GM23338 (cell line): ENCODE measurements at regions not wholly inside any gene's neighbourhood (a gene's known extent, or its start where the extent isn't known, plus 50 kb on each side); places are given as distances from the start of the nearest gene placed in this dataset.
"Not testable (repeated sequence)": the region's sequence is repeated elsewhere in the genome, so short reads cannot be mapped to it uniquely, and the experiment has no call there.

ENCODE experiments used
- ATAC-seq: fragments of 200-7000 bp; cut with Tn5 transposase; 3 replicates; pipeline ENCODE4 v1.9.1; 2020
- DNase-seq: peaks from one replicate; pipeline ENCODE4 v3.0.0-alpha.2; 2015; ENCODE audit warnings: low spot score
- H2AFZ ChIP-seq: fragments of 200-600 bp; sonication (generic); 2 replicates; pipeline ENCODE4 v1.8.0; 2016; ENCODE audit warnings: antibody characterized with exemption, mild to moderate bottlenecking, moderate library complexity
- H3F3A ChIP-seq: fragments of 200-600 bp; sonication (generic); replicated peaks from 2 replicates; pipeline ENCODE4 v1.8.0; 2017; ENCODE audit warnings: antibody characterized with exemption, mixed run types, low read depth
- H3K27ac ChIP-seq: fragments of 200-600 bp; sonication (generic); 2 replicates; pipeline ENCODE4 v1.6.1; 2016; ENCODE audit warnings: low read depth
- H3K27me3 ChIP-seq: fragments of 200-600 bp; sonication (generic); 2 replicates; pipeline ENCODE4 v1.8.0; 2016; ENCODE audit warnings: mild to moderate bottlenecking, mixed run types, moderate library complexity; ENCODE audit not compliant: insufficient read depth
- H3K36me3 ChIP-seq: fragments of 200-600 bp; sonication (generic); 2 replicates; pipeline ENCODE4 v1.8.0; 2016; ENCODE audit warnings: mild to moderate bottlenecking; ENCODE audit not compliant: insufficient read depth
- H3K4me1 ChIP-seq: fragments of 200-600 bp; sonication (generic); 2 replicates; pipeline ENCODE4 v1.8.0; 2016; ENCODE audit warnings: mild to moderate bottlenecking, moderate library complexity; ENCODE audit not compliant: insufficient read depth
- H3K4me2 ChIP-seq: fragments of 200-600 bp; sonication (generic); 2 replicates; pipeline ENCODE4 v1.7.1; 2017; ENCODE audit warnings: mixed run types
- H3K4me3 ChIP-seq: fragments of 200-600 bp; sonication (generic); 2 replicates; pipeline ENCODE4 v1.6.1; 2016; ENCODE audit warnings: mixed run types
- H3K79me2 ChIP-seq: fragments of 200-600 bp; sonication (generic); replicated peaks from 2 replicates; pipeline ENCODE4 v1.8.0; 2017; ENCODE audit warnings: mild to moderate bottlenecking; ENCODE audit not compliant: insufficient read depth
- H3K9me2 ChIP-seq: fragments of 200-600 bp; sonication (generic); 2 replicates; pipeline ENCODE4 v1.8.0; 2017; ENCODE audit not compliant: insufficient read depth
- H4K20me1 ChIP-seq: fragments of 200-600 bp; sonication (generic); replicated peaks from 2 replicates; pipeline ENCODE4 v1.8.0; 2017; ENCODE audit warnings: mild to moderate bottlenecking; ENCODE audit not compliant: insufficient read depth
- H3K27ac Mint-ChIP-seq: 2 replicates; pipeline ENCODE4 v1.8.0; 2020; ENCODE audit warnings: inconsistent platforms, mild to moderate bottlenecking, moderate library complexity, mixed read lengths
- H3K27me3 Mint-ChIP-seq: 3 replicates; pipeline ENCODE4 v1.8.0; 2022; ENCODE audit warnings: low read depth, mild to moderate bottlenecking, moderate library complexity, mixed read lengths, inconsistent platforms; ENCODE audit not compliant: insufficient read depth, poor library complexity
- H3K36me3 Mint-ChIP-seq: 3 replicates; pipeline ENCODE4 v1.8.0; 2021; ENCODE audit warnings: low read depth, mild to moderate bottlenecking, inconsistent platforms, moderate library complexity, mixed read lengths
- H3K4me1 Mint-ChIP-seq: 3 replicates; pipeline ENCODE4 v1.8.0; 2020; ENCODE audit warnings: mild to moderate bottlenecking, inconsistent platforms, mixed read lengths
- H3K4me3 Mint-ChIP-seq: 3 replicates; pipeline ENCODE4 v1.8.0; 2021; ENCODE audit warnings: moderate library complexity, mild to moderate bottlenecking, inconsistent platforms, mixed read lengths
- H3K9me3 Mint-ChIP-seq: 3 replicates; pipeline ENCODE4 v1.8.0; 2020; ENCODE audit warnings: moderate library complexity, mild to moderate bottlenecking, inconsistent platforms, mixed read lengths
- EZH2 ChIP-seq: fragments of 200-600 bp; sonication (generic); IDR thresholded peaks from one replicate; pipeline ENCODE4 v1.8.0; 2017; ENCODE audit warnings: antibody characterized with exemption, mild to moderate bottlenecking, low read depth; ENCODE audit not compliant: unreplicated experiment
- EZH2phosphoT487 ChIP-seq: fragments of 200-600 bp; sonication (generic); IDR thresholded peaks from one replicate; pipeline ENCODE4 v1.8.1; 2018; ENCODE audit warnings: antibody characterized with exemption; ENCODE audit not compliant: unreplicated experiment
- JUNB ChIP-seq: IDR thresholded peaks from one replicate; pipeline ENCODE4 v1.6.1; 2016; ENCODE audit warnings: antibody characterized with exemption; ENCODE audit not compliant: unreplicated experiment
- NANOG ChIP-seq: IDR thresholded peaks from 2 replicates; pipeline ENCODE4 v1.6.1; 2016; ENCODE audit warnings: antibody characterized with exemption, borderline replicate concordance
- POLR2AphosphoS5 ChIP-seq: IDR thresholded peaks from 2 replicates; pipeline ENCODE4 v1.6.1; 2016; ENCODE audit warnings: antibody characterized with exemption, low read depth
- TF ChIP-seq, protein P1 (sequence below): fragments of 250-450 bp; sonication (Bioruptor Pico); IDR thresholded peaks from 2 replicates; pipeline ENCODE4 v1.5.0; 2020; ENCODE audit warnings: mild to moderate bottlenecking, moderate library complexity
- TF ChIP-seq, protein P2 (sequence below): IDR thresholded peaks from one replicate; pipeline ENCODE4 v1.6.1; 2018; ENCODE audit warnings: antibody characterized with exemption; ENCODE audit not compliant: unreplicated experiment
- TF ChIP-seq, protein P3 (sequence below): IDR thresholded peaks from 2 replicates; pipeline ENCODE4 v1.6.1; 2016; ENCODE audit warnings: antibody characterized with exemption
- TF ChIP-seq, protein P4 (sequence below), 2 experiments: fragments of 200-600 bp in 1 of 2; sonication (generic) in 1 of 2; conservative IDR thresholded peaks; 2 replicates each; pipeline versions ENCODE4 v1.5.1 to v1.6.1; 2016 to 2017; ENCODE audit warnings: antibody characterized with exemption in 2 of 2, low read depth in 2 of 2, mild to moderate bottlenecking in 2 of 2, moderate library complexity in 1 of 2

DNA sequence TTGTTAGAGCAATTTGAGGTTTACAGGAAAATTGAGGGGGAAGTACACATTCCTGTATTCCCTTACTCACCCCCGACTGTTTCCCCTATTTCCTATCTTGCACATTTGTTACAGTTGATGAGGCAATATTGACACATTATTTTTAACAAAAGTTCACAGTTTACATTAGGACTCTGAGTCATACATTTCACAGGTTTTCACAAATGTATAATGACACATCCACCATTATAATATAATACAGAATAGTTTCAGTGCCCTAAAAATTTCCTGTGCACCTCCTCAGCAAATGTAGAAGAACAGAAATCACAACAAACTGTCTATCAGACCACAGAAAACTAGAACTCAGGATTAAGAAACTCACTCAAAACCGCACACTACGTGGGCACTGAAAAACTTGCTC lies 160.6 kb upstream of the RMP24 start (continued):
- TF ChIP-seq, protein P1, sequence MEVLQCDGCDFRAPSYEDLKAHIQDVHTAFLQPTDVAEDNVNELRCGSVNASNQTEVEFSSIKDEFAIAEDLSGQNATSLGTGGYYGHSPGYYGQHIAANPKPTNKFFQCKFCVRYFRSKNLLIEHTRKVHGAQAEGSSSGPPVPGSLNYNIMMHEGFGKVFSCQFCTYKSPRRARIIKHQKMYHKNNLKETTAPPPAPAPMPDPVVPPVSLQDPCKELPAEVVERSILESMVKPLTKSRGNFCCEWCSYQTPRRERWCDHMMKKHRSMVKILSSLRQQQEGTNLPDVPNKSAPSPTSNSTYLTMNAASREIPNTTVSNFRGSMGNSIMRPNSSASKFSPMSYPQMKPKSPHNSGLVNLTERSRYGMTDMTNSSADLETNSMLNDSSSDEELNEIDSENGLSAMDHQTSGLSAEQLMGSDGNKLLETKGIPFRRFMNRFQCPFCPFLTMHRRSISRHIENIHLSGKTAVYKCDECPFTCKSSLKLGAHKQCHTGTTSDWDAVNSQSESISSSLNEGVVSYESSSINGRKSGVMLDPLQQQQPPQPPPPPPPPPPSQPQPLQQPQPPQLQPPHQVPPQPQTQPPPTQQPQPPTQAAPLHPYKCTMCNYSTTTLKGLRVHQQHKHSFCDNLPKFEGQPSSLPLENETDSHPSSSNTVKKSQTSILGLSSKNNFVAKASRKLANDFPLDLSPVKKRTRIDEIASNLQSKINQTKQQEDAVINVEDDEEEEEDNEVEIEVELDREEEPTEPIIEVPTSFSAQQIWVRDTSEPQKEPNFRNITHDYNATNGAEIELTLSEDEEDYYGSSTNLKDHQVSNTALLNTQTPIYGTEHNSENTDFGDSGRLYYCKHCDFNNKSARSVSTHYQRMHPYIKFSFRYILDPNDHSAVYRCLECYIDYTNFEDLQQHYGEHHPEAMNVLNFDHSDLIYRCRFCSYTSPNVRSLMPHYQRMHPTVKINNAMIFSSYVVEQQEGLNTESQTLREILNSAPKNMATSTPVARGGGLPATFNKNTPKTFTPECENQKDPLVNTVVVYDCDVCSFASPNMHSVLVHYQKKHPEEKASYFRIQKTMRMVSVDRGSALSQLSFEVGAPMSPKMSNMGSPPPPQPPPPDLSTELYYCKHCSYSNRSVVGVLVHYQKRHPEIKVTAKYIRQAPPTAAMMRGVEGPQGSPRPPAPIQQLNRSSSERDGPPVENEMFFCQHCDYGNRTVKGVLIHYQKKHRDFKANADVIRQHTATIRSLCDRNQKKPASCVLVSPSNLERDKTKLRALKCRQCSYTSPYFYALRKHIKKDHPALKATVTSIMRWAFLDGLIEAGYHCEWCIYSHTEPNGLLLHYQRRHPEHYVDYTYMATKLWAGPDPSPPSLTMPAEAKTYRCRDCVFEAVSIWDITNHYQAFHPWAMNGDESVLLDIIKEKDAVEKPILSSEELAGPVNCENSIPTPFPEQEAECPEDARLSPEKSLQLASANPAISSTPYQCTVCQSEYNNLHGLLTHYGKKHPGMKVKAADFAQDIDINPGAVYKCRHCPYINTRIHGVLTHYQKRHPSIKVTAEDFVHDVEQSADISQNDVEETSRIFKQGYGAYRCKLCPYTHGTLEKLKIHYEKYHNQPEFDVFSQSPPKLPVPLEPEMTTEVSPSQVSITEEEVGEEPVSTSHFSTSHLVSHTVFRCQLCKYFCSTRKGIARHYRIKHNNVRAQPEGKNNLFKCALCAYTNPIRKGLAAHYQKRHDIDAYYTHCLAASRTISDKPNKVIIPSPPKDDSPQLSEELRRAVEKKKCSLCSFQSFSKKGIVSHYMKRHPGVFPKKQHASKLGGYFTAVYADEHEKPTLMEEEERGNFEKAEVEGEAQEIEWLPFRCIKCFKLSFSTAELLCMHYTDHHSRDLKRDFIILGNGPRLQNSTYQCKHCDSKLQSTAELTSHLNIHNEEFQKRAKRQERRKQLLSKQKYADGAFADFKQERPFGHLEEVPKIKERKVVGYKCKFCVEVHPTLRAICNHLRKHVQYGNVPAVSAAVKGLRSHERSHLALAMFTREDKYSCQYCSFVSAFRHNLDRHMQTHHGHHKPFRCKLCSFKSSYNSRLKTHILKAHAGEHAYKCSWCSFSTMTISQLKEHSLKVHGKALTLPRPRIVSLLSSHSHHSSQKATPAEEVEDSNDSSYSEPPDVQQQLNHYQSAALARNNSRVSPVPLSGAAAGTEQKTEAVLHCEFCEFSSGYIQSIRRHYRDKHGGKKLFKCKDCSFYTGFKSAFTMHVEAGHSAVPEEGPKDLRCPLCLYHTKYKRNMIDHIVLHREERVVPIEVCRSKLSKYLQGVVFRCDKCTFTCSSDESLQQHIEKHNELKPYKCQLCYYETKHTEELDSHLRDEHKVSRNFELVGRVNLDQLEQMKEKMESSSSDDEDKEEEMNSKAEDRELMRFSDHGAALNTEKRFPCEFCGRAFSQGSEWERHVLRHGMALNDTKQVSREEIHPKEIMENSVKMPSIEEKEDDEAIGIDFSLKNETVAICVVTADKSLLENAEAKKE (CRISPR knock-in tag), result no peak
- no peak for TF ChIP-seq JUNB
- TF ChIP-seq, protein P2, sequence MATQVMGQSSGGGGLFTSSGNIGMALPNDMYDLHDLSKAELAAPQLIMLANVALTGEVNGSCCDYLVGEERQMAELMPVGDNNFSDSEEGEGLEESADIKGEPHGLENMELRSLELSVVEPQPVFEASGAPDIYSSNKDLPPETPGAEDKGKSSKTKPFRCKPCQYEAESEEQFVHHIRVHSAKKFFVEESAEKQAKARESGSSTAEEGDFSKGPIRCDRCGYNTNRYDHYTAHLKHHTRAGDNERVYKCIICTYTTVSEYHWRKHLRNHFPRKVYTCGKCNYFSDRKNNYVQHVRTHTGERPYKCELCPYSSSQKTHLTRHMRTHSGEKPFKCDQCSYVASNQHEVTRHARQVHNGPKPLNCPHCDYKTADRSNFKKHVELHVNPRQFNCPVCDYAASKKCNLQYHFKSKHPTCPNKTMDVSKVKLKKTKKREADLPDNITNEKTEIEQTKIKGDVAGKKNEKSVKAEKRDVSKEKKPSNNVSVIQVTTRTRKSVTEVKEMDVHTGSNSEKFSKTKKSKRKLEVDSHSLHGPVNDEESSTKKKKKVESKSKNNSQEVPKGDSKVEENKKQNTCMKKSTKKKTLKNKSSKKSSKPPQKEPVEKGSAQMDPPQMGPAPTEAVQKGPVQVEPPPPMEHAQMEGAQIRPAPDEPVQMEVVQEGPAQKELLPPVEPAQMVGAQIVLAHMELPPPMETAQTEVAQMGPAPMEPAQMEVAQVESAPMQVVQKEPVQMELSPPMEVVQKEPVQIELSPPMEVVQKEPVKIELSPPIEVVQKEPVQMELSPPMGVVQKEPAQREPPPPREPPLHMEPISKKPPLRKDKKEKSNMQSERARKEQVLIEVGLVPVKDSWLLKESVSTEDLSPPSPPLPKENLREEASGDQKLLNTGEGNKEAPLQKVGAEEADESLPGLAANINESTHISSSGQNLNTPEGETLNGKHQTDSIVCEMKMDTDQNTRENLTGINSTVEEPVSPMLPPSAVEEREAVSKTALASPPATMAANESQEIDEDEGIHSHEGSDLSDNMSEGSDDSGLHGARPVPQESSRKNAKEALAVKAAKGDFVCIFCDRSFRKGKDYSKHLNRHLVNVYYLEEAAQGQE, result no peak
- no peak for TF ChIP-seq POLR2AphosphoS5
- TF ChIP-seq, protein P3, sequence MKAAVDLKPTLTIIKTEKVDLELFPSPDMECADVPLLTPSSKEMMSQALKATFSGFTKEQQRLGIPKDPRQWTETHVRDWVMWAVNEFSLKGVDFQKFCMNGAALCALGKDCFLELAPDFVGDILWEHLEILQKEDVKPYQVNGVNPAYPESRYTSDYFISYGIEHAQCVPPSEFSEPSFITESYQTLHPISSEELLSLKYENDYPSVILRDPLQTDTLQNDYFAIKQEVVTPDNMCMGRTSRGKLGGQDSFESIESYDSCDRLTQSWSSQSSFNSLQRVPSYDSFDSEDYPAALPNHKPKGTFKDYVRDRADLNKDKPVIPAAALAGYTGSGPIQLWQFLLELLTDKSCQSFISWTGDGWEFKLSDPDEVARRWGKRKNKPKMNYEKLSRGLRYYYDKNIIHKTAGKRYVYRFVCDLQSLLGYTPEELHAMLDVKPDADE, result no peak
- TF ChIP-seq EZH2, result no peak
- no peak for TF ChIP-seq EZH2phosphoT487
- no peak for TF ChIP-seq NANOG
- TF ChIP-seq, protein P4, sequence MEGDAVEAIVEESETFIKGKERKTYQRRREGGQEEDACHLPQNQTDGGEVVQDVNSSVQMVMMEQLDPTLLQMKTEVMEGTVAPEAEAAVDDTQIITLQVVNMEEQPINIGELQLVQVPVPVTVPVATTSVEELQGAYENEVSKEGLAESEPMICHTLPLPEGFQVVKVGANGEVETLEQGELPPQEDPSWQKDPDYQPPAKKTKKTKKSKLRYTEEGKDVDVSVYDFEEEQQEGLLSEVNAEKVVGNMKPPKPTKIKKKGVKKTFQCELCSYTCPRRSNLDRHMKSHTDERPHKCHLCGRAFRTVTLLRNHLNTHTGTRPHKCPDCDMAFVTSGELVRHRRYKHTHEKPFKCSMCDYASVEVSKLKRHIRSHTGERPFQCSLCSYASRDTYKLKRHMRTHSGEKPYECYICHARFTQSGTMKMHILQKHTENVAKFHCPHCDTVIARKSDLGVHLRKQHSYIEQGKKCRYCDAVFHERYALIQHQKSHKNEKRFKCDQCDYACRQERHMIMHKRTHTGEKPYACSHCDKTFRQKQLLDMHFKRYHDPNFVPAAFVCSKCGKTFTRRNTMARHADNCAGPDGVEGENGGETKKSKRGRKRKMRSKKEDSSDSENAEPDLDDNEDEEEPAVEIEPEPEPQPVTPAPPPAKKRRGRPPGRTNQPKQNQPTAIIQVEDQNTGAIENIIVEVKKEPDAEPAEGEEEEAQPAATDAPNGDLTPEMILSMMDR (conservative IDR thresholded peaks at IDR 0.05; ENCODE audit: low read depth in 2 of 2), result no peak

DNA sequence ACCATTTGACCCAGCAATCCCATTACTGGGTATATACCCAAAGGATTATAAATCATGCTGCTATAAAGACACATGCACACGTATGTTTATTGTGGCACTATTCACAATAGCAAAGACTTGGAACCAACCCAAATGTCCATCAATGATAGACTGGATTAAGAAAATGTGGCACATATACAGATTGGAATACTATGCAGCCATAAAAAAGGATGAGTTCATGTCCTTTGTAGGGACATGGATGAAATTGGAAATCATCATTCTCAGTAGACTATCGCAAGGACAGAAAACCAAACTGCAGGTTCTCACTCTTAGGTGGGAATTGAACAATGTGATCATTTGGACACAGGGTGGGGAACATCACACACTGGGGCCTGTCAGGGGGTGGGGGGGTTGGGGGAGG lies 157.5 kb upstream of the RMP24 start:
- not testable (repeated sequence) for ATAC-seq, H3K36me3 Mint-ChIP-seq

More for the DNA sequence above, 157.5 kb upstream of the RMP24 start:
- not testable (repeated sequence) for H2AFZ ChIP-seq, H3K4me2 ChIP-seq, H3K27ac Mint-ChIP-seq, H3K4me3 ChIP-seq, H3K79me2 ChIP-seq, H3K9me2 ChIP-seq, H3K4me1 ChIP-seq, H3K27me3 ChIP-seq, DNase-seq, H3K27ac ChIP-seq, H3K36me3 ChIP-seq, H3F3A ChIP-seq, H3K27me3 Mint-ChIP-seq, H3K4me3 Mint-ChIP-seq, H4K20me1 ChIP-seq, H3K4me1 Mint-ChIP-seq
- peaks cover 14% of the 10 kb centered on the region; the same call in 2 of the 3 replicates for H3K9me3 Mint-ChIP-seq
